Thyroid gland (tissue), 4 donors: ENCODE measurements at regions not wholly inside any gene's neighbourhood (a gene's known extent, or its start where the extent isn't known, plus 50 kb on each side); places are given as distances from the start of the nearest gene placed in this dataset.
"Not testable (repeated sequence)": the region's sequence is repeated elsewhere in the genome, so short reads cannot be mapped to it uniquely, and the experiment has no call there.

Experiments
- CTCF ChIP-seq, 6 experiments: fragments of 200-600 bp in 3 of 6; fragments of 450-650 bp in 3 of 6; sonication (generic) in 3 of 6; IDR thresholded peaks; one replicate each; pipeline ENCODE4 v1.5.1; 2016 to 2019; ENCODE audit warnings: antibody characterized with exemption in 6 of 6, mild to moderate bottlenecking in 2 of 6, inconsistent platforms in 1 of 6, moderate library complexity in 1 of 6
- POLR2A ChIP-seq, 2 donors: fragments of 450-650 bp; IDR thresholded peaks; one replicate each; pipeline ENCODE4 v1.6.1; 2017; ENCODE audit warnings: antibody characterized with exemption in 2 of 2, mild to moderate bottlenecking in 2 of 2, moderate library complexity in 1 of 2

- not testable (repeated sequence) for TF ChIP-seq POLR2A, CTCF (IDR thresholded peaks at IDR 0.05)
These were observed 217.3 kb upstream of the SGCG start for GRCh38 chr13:22963384-22964053.
